K562 (cell line): ENCODE measurements at regions not wholly inside any gene's neighbourhood (a gene's known extent, or its start where the extent isn't known, plus 50 kb on each side); places are given as distances from the start of the nearest gene placed in this dataset.

ENCODE experiments used
- ATAC-seq: fragments of 200-7000 bp; cut with Tn5 transposase; 3 replicates; pipeline ENCODE4 v1.9.1; 2020; ENCODE audit warnings: moderate library complexity
- BruUV-seq: library from RNA; stranded (reverse); fragments of 400-500 nt; replicated peaks from 2 replicates; lab custom pipeline; 2021; lab: Mats Ljungman, UMichigan
- CTCF ChIA-PET: fragments of 300-600 bp; formaldehyde crosslinking; extraction: SDS; loops from one replicate; lab custom pipeline; 2021; ENCODE audit warnings: low intra/inter-chr PET ratio; lab: Yijun Ruan, JAX
- POLR2A ChIA-PET: fragments of 300-600, 350-650 bp; sonication (Branson Sonifier 250); formaldehyde crosslinking; extraction: SDS; loops from one replicate; lab custom pipeline; 2021; ENCODE audit warnings: antibody characterized with exemption, inconsistent platforms; lab: Yijun Ruan, JAX
- DNase-seq, 4 experiments: peaks; one replicate each; pipeline versions ENCODE4 v3.0.0 to v3.0.0-alpha.2; 2011 to 2018; ENCODE audit warnings: low spot score in 3 of 4, mixed read lengths in 3 of 4; ENCODE audit errors: extremely low read depth in 1 of 4
- FAIRE-seq: peaks from 2 replicates; lab custom pipeline; 2011; peaks lifted over from hg19 to GRCh38; lab: Jason Lieb, UNC
- H2AFZ ChIP-seq: 2 replicates; pipeline ENCODE4 v1.6.0; 2011; ENCODE audit warnings: low read depth, low read length, control low read depth, inconsistent platforms
- H3K27ac ChIP-seq: fragments of 200-600 bp; 3 replicates; pipeline ENCODE4 v1.8.0; 2011; ENCODE audit warnings: low read depth, mild to moderate bottlenecking, control low read depth, inconsistent platforms, low read length, moderate library complexity, mixed read lengths; ENCODE audit errors: extremely low read depth
- H3K27me3 ChIP-seq, 2 experiments: fragments of 300-600 bp in 1 of 2; 2 replicates in 1 of 2; 3 replicates in 1 of 2; pipeline versions ENCODE4 v1.6.0 to v1.8.0; 2011; ENCODE audit warnings: inconsistent platforms in 2 of 2, low read length in 2 of 2, mild to moderate bottlenecking in 1 of 2, mixed read lengths in 1 of 2, moderate library complexity in 1 of 2; ENCODE audit not compliant: control insufficient read depth in 2 of 2, insufficient read depth in 2 of 2
- H3K36me3 ChIP-seq: fragments of 300-600 bp; 3 replicates; pipeline ENCODE4 v1.8.0; 2011; ENCODE audit warnings: mild to moderate bottlenecking, low read length, inconsistent platforms; ENCODE audit not compliant: control insufficient read depth, insufficient read depth
- H3K4me1 ChIP-seq, 2 experiments: fragments of 200-600 bp in 1 of 2; replicated peaks in 1 of 2; 2 replicates in 1 of 2; 3 replicates in 1 of 2; pipeline versions ENCODE4 v1.5.1 to v1.8.0; 2011; ENCODE audit warnings: inconsistent platforms in 2 of 2, low read length in 2 of 2, mild to moderate bottlenecking in 1 of 2, mixed read lengths in 1 of 2, moderate library complexity in 1 of 2; ENCODE audit not compliant: control insufficient read depth in 2 of 2, insufficient read depth in 2 of 2
- H3K4me2 ChIP-seq: 2 replicates; pipeline ENCODE4 v1.6.1; 2011; ENCODE audit warnings: low read length, control low read depth, inconsistent platforms, mixed read lengths; ENCODE audit not compliant: insufficient read depth
- H3K4me3 ChIP-seq: fragments of 200-600 bp; sonication (generic), shearing (Covaris generic); 2 replicates; pipeline ENCODE4 v1.5.1; 2016; ENCODE audit warnings: control low read depth, inconsistent platforms
- H3K79me2 ChIP-seq: fragments of 200-600 bp; 3 replicates; pipeline ENCODE4 v1.8.0; 2011; ENCODE audit warnings: low read length, inconsistent platforms; ENCODE audit not compliant: control insufficient read depth, insufficient read depth
- H3K9ac ChIP-seq, 2 experiments: 2 replicates each; pipeline versions ENCODE4 v1.6.0 to v1.6.1; 2011; ENCODE audit warnings: low read depth in 2 of 2, low read length in 2 of 2, control low read depth in 1 of 2, inconsistent platforms in 1 of 2, mild to moderate bottlenecking in 1 of 2, mixed read lengths in 1 of 2; ENCODE audit not compliant: insufficient read depth in 1 of 2
- H3K9me1 ChIP-seq: one replicate; pipeline ENCODE4 v1.6.0; 2011; ENCODE audit warnings: inconsistent platforms, mild to moderate bottlenecking, low read length, moderate library complexity; ENCODE audit not compliant: control insufficient read depth, insufficient read depth
- H3K9me3 ChIP-seq: replicated peaks from 2 replicates; pipeline ENCODE4 v1.5.1; 2011; ENCODE audit warnings: low read depth, low read length, inconsistent platforms; ENCODE audit not compliant: control insufficient read depth, insufficient read depth
- H4K20me1 ChIP-seq: replicated peaks from 2 replicates; pipeline ENCODE4 v1.6.1; 2011; ENCODE audit warnings: low read length, inconsistent platforms, mixed read lengths; ENCODE audit not compliant: control insufficient read depth, insufficient read depth
- CEBPG ChIP-seq, 3 experiments: fragments of 200-800 bp in 1 of 3; sonication (Bioruptor generic) in 1 of 3; sonication (generic) in 1 of 3; formaldehyde crosslinking in 1 of 3; IDR thresholded peaks in 2 of 3; conservative IDR thresholded peaks in 1 of 3; 2 replicates each; pipeline versions ENCODE4 v1.6.1 to v1.8.0; 2016 to 2022; ENCODE audit warnings: missing compliant biosample characterization in 2 of 3, missing genetic modification characterization in 2 of 3, mild to moderate bottlenecking in 1 of 3, missing genetic modification reagents in 1 of 3
- COPS2 ChIP-seq: fragments of 450-650 bp; conservative IDR thresholded peaks from 2 replicates; pipeline ENCODE4 v1.6.1; 2016; ENCODE audit warnings: mild to moderate bottlenecking, moderate library complexity
- ESRRB ChIP-seq: fragments of 250-450 bp; sonication (Bioruptor Pico); IDR thresholded peaks from 2 replicates; pipeline ENCODE4 v1.5.0; 2020; ENCODE audit warnings: mild to moderate bottlenecking, moderate library complexity, borderline replicate concordance
- FOXP1 ChIP-seq: sonication (generic); formaldehyde crosslinking; IDR thresholded peaks from 2 replicates; pipeline ENCODE4 v1.8.0; 2022; ENCODE audit warnings: mild to moderate bottlenecking, missing genetic modification reagents
- HDAC1 ChIP-seq, 2 experiments: fragments of 450-650 bp; IDR thresholded peaks; 2 replicates each; pipeline ENCODE4 v1.6.1; 2016 to 2017; ENCODE audit warnings: inconsistent platforms in 1 of 2, mild to moderate bottlenecking in 1 of 2, moderate library complexity in 1 of 2
- MCM5 ChIP-seq: fragments of 450-650 bp; IDR thresholded peaks from 2 replicates; pipeline ENCODE4 v1.6.1; 2016; ENCODE audit warnings: low read depth
- MECOM ChIP-seq: fragments of 250-450 bp; sonication (Bioruptor Pico); IDR thresholded peaks from 2 replicates; pipeline ENCODE4 v1.8.0; 2022; ENCODE audit warnings: inconsistent platforms
- NCOA2 ChIP-seq, 2 experiments: fragments of 450-650 bp; IDR thresholded peaks; 2 replicates each; pipeline ENCODE4 v1.6.1; 2018; ENCODE audit warnings: mild to moderate bottlenecking in 2 of 2, moderate library complexity in 1 of 2; ENCODE audit not compliant: partially characterized antibody in 2 of 2
- NRF1 ChIP-seq, 2 experiments: fragments of 450-650 bp; IDR thresholded peaks in 1 of 2; conservative IDR thresholded peaks in 1 of 2; 2 replicates each; pipeline ENCODE4 v1.6.1; 2014; ENCODE audit warnings: mild to moderate bottlenecking in 2 of 2
- PATZ1 ChIP-seq: fragments of 250-450 bp; sonication (Bioruptor Pico); IDR thresholded peaks from 2 replicates; pipeline ENCODE4 v1.5.0; 2020; ENCODE audit warnings: mild to moderate bottlenecking, borderline replicate concordance
- THRB ChIP-seq: fragments of 450-650 bp; formaldehyde crosslinking; conservative IDR thresholded peaks from 2 replicates; pipeline ENCODE4 v1.4.0; 2022; ENCODE audit warnings: mild to moderate bottlenecking, missing genetic modification characterization
- ZBTB7A ChIP-seq: IDR thresholded peaks from 2 replicates; pipeline ENCODE4 v1.6.1; 2011; ENCODE audit warnings: low read depth, mild to moderate bottlenecking, low read length, moderate library complexity, borderline replicate concordance; ENCODE audit not compliant: control insufficient read depth
- ZNF280B ChIP-seq: fragments of 250-450 bp; sonication (Bioruptor Pico); IDR thresholded peaks from 2 replicates; pipeline ENCODE4 v1.5.1; 2021; ENCODE audit warnings: mild to moderate bottlenecking
- ZNF449 ChIP-seq: fragments of 250-450 bp; sonication (Bioruptor Pico); IDR thresholded peaks from 2 replicates; pipeline ENCODE4 v1.8.0; 2022; ENCODE audit warnings: moderate library complexity, mild to moderate bottlenecking, inconsistent platforms
- ZNF707 ChIP-seq: fragments of 250-450 bp; sonication (Bioruptor Pico); conservative IDR thresholded peaks from 2 replicates; pipeline ENCODE4 v1.8.0; 2022; ENCODE audit warnings: inconsistent platforms, mild to moderate bottlenecking, moderate library complexity
- WGBS: fragments of 100-300 bp; shearing (Covaris generic); methylation state at CpG from one replicate; pipeline ENCODE4 v1.1.6; 2016; ENCODE audit warnings: low coverage, mixed read lengths; ENCODE audit not compliant: insufficient coverage; ENCODE audit errors: missing lambda C conversion rate; 5-methylcytosine and 5-hydroxymethylcytosine counted together
- in situ Hi-C: fragments of 300-500 bp; cut with MboI; formaldehyde crosslinking; loops from 4 replicates; pipeline ENCODE4 v1.15.0; 2018; ENCODE audit warnings: inconsistent platforms, mixed read lengths
- intact Hi-C: fragments of 100-400 bp; cut with micrococcal nuclease; formaldehyde crosslinking; loops from 2 replicates; pipeline ENCODE4 v1.14.2; 2022

GRCh38 chr1:5793516-5793915, 198.7 kb downstream of the NPHP4 start (continued):
- TF ChIP-seq HDAC1 (IDR thresholded peaks at IDR 0.05) (no peak), ZNF707 (CRISPR knock-in tag) (no peak), COPS2 (no peak), ZNF449 (CRISPR knock-in tag) (no peak), MCM5 (no peak), FOXP1 (CRISPR knock-in tag) (no peak), NCOA2 (IDR thresholded peaks at IDR 0.05; ENCODE audit: partially characterized antibody in 2 of 2) (no peak), ZBTB7A (no peak)

- ChIA-PET POLR2A (interaction anchor here (1.2 kb wide), 1 partner anchor 12 kb away, joined by 3 read pairs; no protein-coding TSS in a partner anchor), CTCF (no interaction called here)
- Histone ChIP-seq H3K4me2 (no peak overlapping the region), H3K9me1 (no peaks in the 10 kb centered on the region), H2AFZ (no peak overlapping the region), H3K4me3 (no peak overlapping the region), H3K79me2 (no peaks in the 10 kb centered on the region), H4K20me1 (no peaks in the 10 kb centered on the region), H3K27me3 (peaks cover 3 to 20% of the 10 kb centered on the region in 2 experiments; a peak in 4 of 5 replicates), H3K27ac (no peak overlapping the region), H3K36me3 (no peaks in the 10 kb centered on the region), H3K9ac (no peak overlapping the region), H3K4me1 (peaks cover 0 to 3% of the 10 kb centered on the region in 2 experiments; a peak in 2 of 5 replicates), H3K9me3 (no peaks in the 10 kb centered on the region)
- FAIRE-seq (no peak), DNase-seq (no peak), ATAC-seq (no peak)
- intact Hi-C loops: no loop called here
- 0% methylated on average over 6 of the region's 6 CpGs for WGBS
- BruUV-seq: no TSS peak
- in situ Hi-C loops: no loop called here
- TF ChIP-seq NRF1 (conservative IDR thresholded peaks at IDR 0.05 in 1 of 2, IDR thresholded peaks at IDR 0.05 in 1 of 2): peak in 1 of 2 experiments; percentile 16; a peak in 1 of 4 replicates
- no peak for TF ChIP-seq ESRRB (CRISPR knock-in tag)
- TF ChIP-seq ZNF280B (CRISPR knock-in tag): no peak
- TF ChIP-seq THRB: no peak
- no peak for TF ChIP-seq CEBPG (CRISPR knock-in tag; IDR thresholded peaks at IDR 0.05)
- no peak for TF ChIP-seq CEBPG (tag; conservative IDR thresholded peaks at IDR 0.05 in 1 of 2, IDR thresholded peaks at IDR 0.05 in 1 of 2)
- TF ChIP-seq MECOM (CRISPR knock-in tag): no peak
- no peak for TF ChIP-seq PATZ1 (CRISPR knock-in tag)
Observed at GRCh38 chr1:5781079-5781478, 211.1 kb downstream of the NPHP4 start.
